ENCODE measurements at regions not wholly inside any gene's neighbourhood (a gene's known extent, or its start where the extent isn't known, plus 50 kb on each side); places are given as distances from the start of the nearest gene placed in this dataset.
A peak's percentile ranks its signal among the peaks of the same experiment; 100 is the strongest.

GRCh38 chr21:28655471-28655870 lies 337.2 kb downstream of the LTN1 start:
- DNase-seq (ENCODE audit: low spot score) = no peak

- DNase-seq (ENCODE audit: low spot score) = no peak
Measured at GRCh38 chr21:28654406-28654805, 338.3 kb downstream of the LTN1 start.

- DNase-seq (ENCODE audit: low spot score) = no peak
Measured at GRCh38 chr21:28644762-28645161, 347.9 kb downstream of the LTN1 start.

GRCh38 chr21:28642891-28643290 lies 349.8 kb downstream of the LTN1 start:
- DNase-seq (ENCODE audit: low spot score) = no peak

- DNase-seq (ENCODE audit: low spot score) = no peak
Measured at GRCh38 chr21:28641731-28642130, 350.9 kb downstream of the LTN1 start.

- DNase-seq (ENCODE audit: low spot score) = no peak
Measured at GRCh38 chr21:28640326-28640725, 352.4 kb downstream of the LTN1 start.

GRCh38 chr21:28639737-28640136 lies 352.9 kb downstream of the LTN1 start:
- DNase-seq (ENCODE audit: low spot score) = no peak

GRCh38 chr21:28636752-28637691 lies 355.7 kb downstream of the LTN1 start:
- DNase-seq (ENCODE audit: low spot score) = peak; percentile 92

GRCh38 chr21:28635541-28635940 lies 357.1 kb downstream of the LTN1 start:
- DNase-seq (ENCODE audit: low spot score) = no peak

GRCh38 chr21:28633839-28634555 lies 358.7 kb downstream of the LTN1 start:
- peak; percentile 87 for DNase-seq (ENCODE audit: low spot score)

- peak; percentile 76 for DNase-seq (ENCODE audit: low spot score)
Measured at GRCh38 chr21:28632755-28633408, 359.8 kb downstream of the LTN1 start.

GRCh38 chr21:28627691-28628090 lies 365.0 kb downstream of the LTN1 start:
- peak; percentile 45 for DNase-seq (ENCODE audit: low spot score)

GRCh38 chr21:28627261-28627660 lies 365.4 kb downstream of the LTN1 start:
- no peak for DNase-seq (ENCODE audit: low spot score)

- DNase-seq (ENCODE audit: low spot score) = no peak
Measured at GRCh38 chr21:28624626-28625025, 368.1 kb downstream of the LTN1 start.

GRCh38 chr21:28617300-28617699 lies 375.4 kb downstream of the LTN1 start:
- no peak for DNase-seq (ENCODE audit: low spot score)

- peak; percentile 61 for DNase-seq (ENCODE audit: low spot score)
Measured at GRCh38 chr21:28615276-28615675, 377.4 kb downstream of the LTN1 start.

GRCh38 chr21:28614791-28615190 lies 377.9 kb downstream of the LTN1 start:
- no peak for DNase-seq (ENCODE audit: low spot score)

- DNase-seq (ENCODE audit: low spot score) = peak; percentile 47
Measured at GRCh38 chr21:28608646-28609045, 384.0 kb downstream of the LTN1 start.

- no peak for DNase-seq (ENCODE audit: low spot score)
Measured at GRCh38 chr21:28607545-28607944, 385.1 kb downstream of the LTN1 start.

- DNase-seq (ENCODE audit: low spot score) = no peak
Measured at GRCh38 chr21:28604946-28605537, 387.6 kb downstream of the LTN1 start.

- no peak for DNase-seq (ENCODE audit: low spot score)
Measured at GRCh38 chr21:28602546-28602945, 390.1 kb downstream of the LTN1 start.

- DNase-seq (ENCODE audit: low spot score) = no peak
Measured at GRCh38 chr21:28598214-28598613, 394.5 kb downstream of the LTN1 start.

All from A172 (cell line).